Ishikawa (cell line): ENCODE measurements at regions not wholly inside any gene's neighbourhood (a gene's known extent, or its start where the extent isn't known, plus 50 kb on each side); places are given as distances from the start of the nearest gene placed in this dataset.

Experiments used
- CEBPB ChIP-seq: IDR thresholded peaks from 2 replicates; pipeline ENCODE4 v1.6.1; 2012
- CREB1 ChIP-seq: IDR thresholded peaks from 2 replicates; pipeline ENCODE4 v1.6.1; 2012; ENCODE audit warnings: low read depth
- EGR1 ChIP-seq: IDR thresholded peaks from 2 replicates; pipeline ENCODE4 v1.6.1; 2012
- EP300 ChIP-seq: IDR thresholded peaks from 2 replicates; pipeline ENCODE4 v1.6.1; 2012; ENCODE audit warnings: borderline replicate concordance
- FOXM1 ChIP-seq: IDR thresholded peaks from 2 replicates; pipeline ENCODE4 v1.6.1; 2012; ENCODE audit warnings: low read depth, borderline replicate concordance
- MAX ChIP-seq: IDR thresholded peaks from 2 replicates; pipeline ENCODE4 v1.6.1; 2012
- NFIC ChIP-seq: IDR thresholded peaks from 2 replicates; pipeline ENCODE4 v1.6.1; 2012
- RAD21 ChIP-seq: IDR thresholded peaks from 2 replicates; pipeline ENCODE4 v1.6.1; 2012; ENCODE audit warnings: low read depth
- REST ChIP-seq: IDR thresholded peaks from 2 replicates; pipeline ENCODE4 v1.6.1; 2012; ENCODE audit warnings: low read depth, mild to moderate bottlenecking
- TAF1 ChIP-seq: IDR thresholded peaks from 2 replicates; pipeline ENCODE4 v1.6.1; 2012; ENCODE audit warnings: low read depth, mild to moderate bottlenecking
- TCF12 ChIP-seq: IDR thresholded peaks from 2 replicates; pipeline ENCODE4 v1.6.1; 2012; ENCODE audit warnings: low read depth
- YY1 ChIP-seq: IDR thresholded peaks from 2 replicates; pipeline ENCODE4 v1.6.1; 2012; ENCODE audit warnings: low read depth

GRCh38 chr2:215489288-215489848 is 53.5 kb upstream of the FN1 start:
- no peak for TF ChIP-seq CREB1
- TF ChIP-seq EP300, result no peak
- TF ChIP-seq MAX, result no peak
- TF ChIP-seq REST, result no peak
- no peak for TF ChIP-seq EGR1
- TF ChIP-seq YY1, result no peak
- no peak for TF ChIP-seq CEBPB
- no peak for TF ChIP-seq TAF1
- TF ChIP-seq NFIC, result no peak
- TF ChIP-seq FOXM1, result no peak
- peak; percentile 10; the same call in 1 of the 2 replicates for TF ChIP-seq RAD21
- no peak for TF ChIP-seq TCF12
